H9 (cell line): ENCODE measurements at regions not wholly inside any gene's neighbourhood (a gene's known extent, or its start where the extent isn't known, plus 50 kb on each side); places are given as distances from the start of the nearest gene placed in this dataset.

ENCODE experiments used
- DNase-seq: peaks from one replicate; pipeline ENCODE4 v3.0.0-alpha.2; 2017
- H2AFZ ChIP-seq: one replicate; pipeline ENCODE4 v1.6.1; 2013; ENCODE audit warnings: mild to moderate bottlenecking, low read length, control low read depth, moderate library complexity
- H2AK5ac ChIP-seq: 2 replicates; pipeline ENCODE4 v1.6.1; 2013; ENCODE audit warnings: low read length, control low read depth, mixed read lengths; ENCODE audit not compliant: insufficient read length
- H2BK120ac ChIP-seq: one replicate; pipeline ENCODE4 v1.6.1; 2013; ENCODE audit warnings: low read depth, mild to moderate bottlenecking, low read length, control low read depth, inconsistent platforms; ENCODE audit not compliant: poor library complexity, severe bottlenecking
- H2BK12ac ChIP-seq: 2 replicates; pipeline ENCODE4 v1.6.1; 2013; ENCODE audit warnings: low read length, control low read depth, mixed read lengths, low read depth; ENCODE audit not compliant: insufficient read length
- H2BK15ac ChIP-seq: 2 replicates; pipeline ENCODE4 v1.6.1; 2013; ENCODE audit warnings: low read depth, low read length, control low read depth
- H2BK20ac ChIP-seq: one replicate; pipeline ENCODE4 v1.6.1; 2013; ENCODE audit warnings: low read depth, mild to moderate bottlenecking, low read length, control low read depth, inconsistent platforms; ENCODE audit not compliant: poor library complexity, severe bottlenecking
- H2BK5ac ChIP-seq: 2 replicates; pipeline ENCODE4 v1.6.1; 2013; ENCODE audit warnings: low read length, control low read depth, mixed read lengths; ENCODE audit not compliant: insufficient read length
- H3K14ac ChIP-seq: 2 replicates; pipeline ENCODE4 v1.6.1; 2013; ENCODE audit warnings: low read length, control low read depth; ENCODE audit not compliant: insufficient read depth
- H3K18ac ChIP-seq: 2 replicates; pipeline ENCODE4 v1.6.1; 2013; ENCODE audit warnings: low read depth, mild to moderate bottlenecking, mixed read lengths, low read length, control low read depth; ENCODE audit not compliant: insufficient read length
- H3K23ac ChIP-seq: 2 replicates; pipeline ENCODE4 v1.6.1; 2013; ENCODE audit warnings: low read length, control low read depth, mixed read lengths, low read depth; ENCODE audit not compliant: insufficient read length
- H3K23me2 ChIP-seq: 2 replicates; pipeline ENCODE4 v1.6.1; 2013; ENCODE audit warnings: low read depth, mild to moderate bottlenecking, mixed read lengths, low read length, control low read depth; ENCODE audit not compliant: insufficient read length, poor library complexity, severe bottlenecking
- H3K27ac ChIP-seq: 2 replicates; pipeline ENCODE4 v1.5.1; 2013; ENCODE audit warnings: low read length, control low read depth, mixed read lengths, low read depth; ENCODE audit not compliant: insufficient read length
- H3K27me3 ChIP-seq: 2 replicates; pipeline ENCODE4 v1.6.1; 2013; ENCODE audit warnings: low read length, control low read depth, inconsistent platforms; ENCODE audit not compliant: insufficient read depth
- H3K4ac ChIP-seq: 2 replicates; pipeline ENCODE4 v1.6.1; 2013; ENCODE audit warnings: low read depth, mild to moderate bottlenecking, control low read depth, inconsistent platforms, low read length, moderate library complexity
- H3K4me1 ChIP-seq: 2 replicates; pipeline ENCODE4 v1.6.1; 2013; ENCODE audit warnings: low read length, control low read depth, inconsistent platforms; ENCODE audit not compliant: insufficient read depth
- H3K4me2 ChIP-seq: 2 replicates; pipeline ENCODE4 v1.6.1; 2013; ENCODE audit warnings: low read length, control low read depth, mixed read lengths; ENCODE audit not compliant: insufficient read length, insufficient read depth
- H3K56ac ChIP-seq: 2 replicates; pipeline ENCODE4 v1.6.1; 2013; ENCODE audit warnings: low read depth, mild to moderate bottlenecking, mixed read lengths, low read length, control low read depth; ENCODE audit not compliant: insufficient read length
- H3K79me1 ChIP-seq: 2 replicates; pipeline ENCODE4 v1.6.1; 2013; ENCODE audit warnings: low read depth, mild to moderate bottlenecking, moderate library complexity, low read length, control low read depth, inconsistent platforms; ENCODE audit not compliant: insufficient read depth, poor library complexity, severe bottlenecking
- H3K79me2 ChIP-seq: 2 replicates; pipeline ENCODE4 v1.6.1; 2013; ENCODE audit warnings: low read length, control low read depth, inconsistent platforms; ENCODE audit not compliant: insufficient read depth
- H3K9ac ChIP-seq: 2 replicates; pipeline ENCODE4 v1.6.1; 2013; ENCODE audit warnings: low read length, control low read depth, mixed read lengths; ENCODE audit not compliant: insufficient read length; ENCODE audit errors: extremely low read depth
- H3K9me3 ChIP-seq: one replicate; pipeline ENCODE4 v1.6.1; 2013; ENCODE audit warnings: low read depth, low read length, inconsistent platforms; ENCODE audit not compliant: control insufficient read depth
- H3T11ph ChIP-seq: one replicate; pipeline ENCODE4 v1.6.1; 2013; ENCODE audit warnings: mild to moderate bottlenecking, low read length, control low read depth, inconsistent platforms
- H4K20me1 ChIP-seq: one replicate; pipeline ENCODE4 v1.6.1; 2013; ENCODE audit not compliant: control insufficient read depth, insufficient read length, insufficient read depth
- H4K5ac ChIP-seq: 2 replicates; pipeline ENCODE4 v1.6.1; 2013; ENCODE audit warnings: low read depth, mild to moderate bottlenecking, mixed read lengths, low read length, control low read depth; ENCODE audit not compliant: insufficient read length
- H4K8ac ChIP-seq: replicated peaks from 2 replicates; pipeline ENCODE4 v1.6.1; 2013; ENCODE audit warnings: low read length, control low read depth, mixed read lengths, low read depth; ENCODE audit not compliant: insufficient read length
- H4K91ac ChIP-seq: 2 replicates; pipeline ENCODE4 v1.6.1; 2013; ENCODE audit warnings: low read depth, mild to moderate bottlenecking, moderate library complexity, mixed read lengths, low read length, control low read depth; ENCODE audit not compliant: insufficient read length
- H3K27ac Mint-ChIP-seq, 3 experiments: 2 replicates in 2 of 3; 3 replicates in 1 of 3; pipeline ENCODE4 v1.8.0; 2020 to 2021; ENCODE audit warnings: mixed read lengths in 3 of 3, mild to moderate bottlenecking in 1 of 3, moderate library complexity in 1 of 3
- H3K27me3 Mint-ChIP-seq: 2 replicates; pipeline ENCODE4 v1.8.0; 2021; ENCODE audit warnings: low read depth, mild to moderate bottlenecking, moderate library complexity, mixed read lengths
- H3K36me3 Mint-ChIP-seq, 3 experiments: 2 replicates in 2 of 3; 3 replicates in 1 of 3; pipeline ENCODE4 v1.8.0; 2020 to 2021; ENCODE audit warnings: low read depth in 3 of 3, mixed read lengths in 3 of 3; ENCODE audit not compliant: insufficient read depth in 1 of 3
- H3K4me1 Mint-ChIP-seq, 2 experiments: 2 replicates each; pipeline ENCODE4 v1.8.0; 2020; ENCODE audit warnings: mixed read lengths in 2 of 2
- H3K4me3 Mint-ChIP-seq, 2 experiments: 2 replicates in 1 of 2; 3 replicates in 1 of 2; pipeline ENCODE4 v1.8.0; 2020 to 2021; ENCODE audit warnings: mild to moderate bottlenecking in 2 of 2, mixed read lengths in 2 of 2, moderate library complexity in 1 of 2
- H3K9me3 Mint-ChIP-seq, 2 experiments: 2 replicates in 1 of 2; 3 replicates in 1 of 2; pipeline ENCODE4 v1.8.0; 2020; ENCODE audit warnings: mild to moderate bottlenecking in 2 of 2, mixed read lengths in 2 of 2, moderate library complexity in 1 of 2
- WGBS: extraction: QIAGEN DNeasy Blood & Tissue Kit; methylation state at CpG from one replicate; pipeline ENCODE4 v1.1.7; 2013; ENCODE audit warnings: missing lambda C conversion rate, low lambda C conversion rate, mixed read lengths; ENCODE audit not compliant: insufficient read length; ENCODE audit errors: extremely low coverage; 5-methylcytosine and 5-hydroxymethylcytosine counted together
- TF ChIP-seq, protein P1 (sequence below): fragments of 200-600 bp; sonication (generic); conservative IDR thresholded peaks from 3 replicates; pipeline ENCODE4 v1.8.0; 2021; ENCODE audit warnings: antibody characterized with exemption, mild to moderate bottlenecking

DNA sequence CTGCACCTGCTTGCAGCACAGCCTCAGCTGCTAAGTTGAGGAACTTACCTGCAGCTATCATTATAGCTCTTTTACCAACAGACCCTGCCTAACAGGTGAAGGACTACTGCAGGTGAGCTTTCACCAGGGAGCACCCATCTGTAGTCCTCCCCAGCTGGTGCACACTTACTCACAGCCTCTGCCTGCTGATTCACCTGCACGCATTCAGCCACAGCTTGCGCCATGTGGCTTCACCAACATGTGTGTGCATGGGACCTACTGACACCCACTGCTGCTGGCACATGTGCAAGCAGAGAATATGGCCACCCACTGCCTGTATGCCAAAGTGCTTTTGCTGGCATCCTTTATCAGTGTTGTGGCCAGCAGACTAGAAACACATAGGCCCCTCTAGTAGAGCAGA, 146.7 kb upstream of the KLHL4 start:
- no peaks in the 10 kb centered on the region for H3K27me3 Mint-ChIP-seq
- Histone ChIP-seq H3K18ac (no peak overlapping the region), H3K4me1 (no peaks in the 10 kb centered on the region), H2AFZ (no peak overlapping the region), H2BK5ac (no peak overlapping the region), H4K20me1 (no peaks in the 10 kb centered on the region), H3T11ph (no peak overlapping the region), H3K79me1 (no peaks in the 10 kb centered on the region), H2AK5ac (no peak overlapping the region), H3K4ac (no peak overlapping the region), H3K23ac (no peak overlapping the region), H3K27me3 (no peaks in the 10 kb centered on the region), H2BK15ac (no peak overlapping the region), H4K91ac (no peak overlapping the region), H2BK20ac (no peak overlapping the region), H3K14ac (no peak overlapping the region; the same call in 1 of the 2 replicates), H3K23me2 (no peaks in the 10 kb centered on the region), H2BK12ac (no peak overlapping the region), H4K8ac (no peak overlapping the region), H3K9ac (no peak overlapping the region), H3K27ac (no peak overlapping the region), H3K9me3 (no peaks in the 10 kb centered on the region), H4K5ac (no peak overlapping the region), H3K4me2 (no peak overlapping the region), H3K56ac (no peak overlapping the region), H2BK120ac (no peak overlapping the region), H3K79me2 (no peaks in the 10 kb centered on the region)
- H3K9me3 Mint-ChIP-seq, result no peaks in the 10 kb centered on the region
- H3K27ac Mint-ChIP-seq, result no peak overlapping the region
- TF ChIP-seq, protein P1, sequence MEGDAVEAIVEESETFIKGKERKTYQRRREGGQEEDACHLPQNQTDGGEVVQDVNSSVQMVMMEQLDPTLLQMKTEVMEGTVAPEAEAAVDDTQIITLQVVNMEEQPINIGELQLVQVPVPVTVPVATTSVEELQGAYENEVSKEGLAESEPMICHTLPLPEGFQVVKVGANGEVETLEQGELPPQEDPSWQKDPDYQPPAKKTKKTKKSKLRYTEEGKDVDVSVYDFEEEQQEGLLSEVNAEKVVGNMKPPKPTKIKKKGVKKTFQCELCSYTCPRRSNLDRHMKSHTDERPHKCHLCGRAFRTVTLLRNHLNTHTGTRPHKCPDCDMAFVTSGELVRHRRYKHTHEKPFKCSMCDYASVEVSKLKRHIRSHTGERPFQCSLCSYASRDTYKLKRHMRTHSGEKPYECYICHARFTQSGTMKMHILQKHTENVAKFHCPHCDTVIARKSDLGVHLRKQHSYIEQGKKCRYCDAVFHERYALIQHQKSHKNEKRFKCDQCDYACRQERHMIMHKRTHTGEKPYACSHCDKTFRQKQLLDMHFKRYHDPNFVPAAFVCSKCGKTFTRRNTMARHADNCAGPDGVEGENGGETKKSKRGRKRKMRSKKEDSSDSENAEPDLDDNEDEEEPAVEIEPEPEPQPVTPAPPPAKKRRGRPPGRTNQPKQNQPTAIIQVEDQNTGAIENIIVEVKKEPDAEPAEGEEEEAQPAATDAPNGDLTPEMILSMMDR, result no peak
- H3K4me1 Mint-ChIP-seq, result no peaks in the 10 kb centered on the region
- no CpG with 5 or more reads among the region's 2 CpGs for WGBS
- H3K36me3 Mint-ChIP-seq, result no peaks in the 10 kb centered on the region; a peak in 1 of 7 replicates
- H3K4me3 Mint-ChIP-seq, result no peak overlapping the region
- DNase-seq, result no peak
